Left forelimb (tissue), 1 donor: ENCODE measurements at regions not wholly inside any gene's neighbourhood (a gene's known extent, or its start where the extent isn't known, plus 50 kb on each side); places are given as distances from the start of the nearest gene placed in this dataset.

ENCODE experiments used
- DNase-seq: peaks from one replicate; pipeline ENCODE4 v3.0.0-alpha.2; 2018; ENCODE audit warnings: low spot score

- DNase-seq: no peak
These were observed 286.2 kb upstream of the UMPS start for GRCh38 chr3:124444075-124444474.

GRCh38 chr3:124444896-124445295 lies 285.4 kb upstream of the UMPS start:
- DNase-seq: no peak

GRCh38 chr3:124447845-124448244 lies 282.4 kb upstream of the UMPS start:
- DNase-seq: no peak

- no peak for DNase-seq
These were observed 281.3 kb upstream of the UMPS start for GRCh38 chr3:124448954-124449353.

GRCh38 chr3:124450366-124450765 lies 279.9 kb upstream of the UMPS start:
- DNase-seq: no peak

GRCh38 chr3:124451630-124452317 lies 278.5 kb upstream of the UMPS start:
- no peak for DNase-seq

- no peak for DNase-seq
These were observed 277.1 kb upstream of the UMPS start for GRCh38 chr3:124453189-124453588.

- DNase-seq: no peak
These were observed 274.4 kb upstream of the UMPS start for GRCh38 chr3:124455891-124456290.

- no peak for DNase-seq
These were observed 273.7 kb upstream of the UMPS start for GRCh38 chr3:124456506-124456905.

- DNase-seq: no peak
These were observed 270.6 kb upstream of the UMPS start for GRCh38 chr3:124459678-124460077.

GRCh38 chr3:124461126-124461525 lies 269.1 kb upstream of the UMPS start:
- no peak for DNase-seq

- no peak for DNase-seq
These were observed 268.2 kb upstream of the UMPS start for GRCh38 chr3:124461838-124462632.

GRCh38 chr3:124463234-124463633 lies 267.0 kb upstream of the UMPS start:
- DNase-seq: no peak

- DNase-seq: peak; percentile 72
These were observed 262.0 kb upstream of the UMPS start for GRCh38 chr3:124467980-124468902.

- DNase-seq: no peak
These were observed 260.7 kb upstream of the UMPS start for GRCh38 chr3:124469555-124469954.

- no peak for DNase-seq
These were observed 251.4 kb upstream of the UMPS start for GRCh38 chr3:124478830-124479229.

GRCh38 chr3:124483915-124484470 lies 246.3 kb upstream of the UMPS start:
- DNase-seq: no peak

- no peak for DNase-seq
These were observed 243.9 kb upstream of the UMPS start for GRCh38 chr3:124486324-124486723.

GRCh38 chr3:124489506-124489905 lies 240.7 kb upstream of the UMPS start:
- no peak for DNase-seq

GRCh38 chr3:124491098-124491497 lies 239.2 kb upstream of the UMPS start:
- no peak for DNase-seq

GRCh38 chr3:124491875-124492274 lies 238.4 kb upstream of the UMPS start:
- no peak for DNase-seq

GRCh38 chr3:124492824-124493223 lies 237.4 kb upstream of the UMPS start:
- DNase-seq: no peak
